Naive B cell (primary cell): ENCODE measurements at regions not wholly inside any gene's neighbourhood (a gene's known extent, or its start where the extent isn't known, plus 50 kb on each side); places are given as distances from the start of the nearest gene placed in this dataset.
"Not testable (repeated sequence)": the region's sequence is repeated elsewhere in the genome, so short reads cannot be mapped to it uniquely, and the experiment has no call there.

Experiments used
- ATAC-seq, 2 donors: fragments of 150-1000 bp; cut with Tn5 transposase; 2 replicates each; pipeline ENCODE4 v1.10.0; 2021; ENCODE audit warnings: low read depth in 2 of 2, mild to moderate bottlenecking in 2 of 2, moderate library complexity in 2 of 2
- DNase-seq: peaks from one replicate; pipeline ENCODE4 v3.0.0; 2022
- H3K27ac Mint-ChIP-seq, 6 donors: one replicate each; pipeline ENCODE4 v1.8.0; 2020 to 2022; ENCODE audit warnings: mild to moderate bottlenecking in 6 of 6, mixed read lengths in 6 of 6, moderate library complexity in 5 of 6, inconsistent platforms in 2 of 6
- H3K27me3 Mint-ChIP-seq, 3 donors: one replicate each; pipeline ENCODE4 v1.8.0; 2021 to 2022; ENCODE audit warnings: mixed read lengths in 3 of 3, mild to moderate bottlenecking in 1 of 3
- H3K36me3 Mint-ChIP-seq, 2 donors: one replicate each; pipeline ENCODE4 v1.8.0; 2020 to 2022; ENCODE audit warnings: mixed read lengths in 2 of 2, inconsistent platforms in 1 of 2, mild to moderate bottlenecking in 1 of 2
- H3K4me1 Mint-ChIP-seq, 3 donors: one replicate each; pipeline ENCODE4 v1.8.0; 2020 to 2022; ENCODE audit warnings: mixed read lengths in 3 of 3, inconsistent platforms in 1 of 3, mild to moderate bottlenecking in 1 of 3, moderate library complexity in 1 of 3
- H3K4me3 Mint-ChIP-seq, 8 donors: one replicate each; pipeline ENCODE4 v1.8.0; 2020 to 2022; ENCODE audit warnings: mild to moderate bottlenecking in 8 of 8, mixed read lengths in 8 of 8, moderate library complexity in 8 of 8, inconsistent platforms in 2 of 8
- H3K9me3 Mint-ChIP-seq, 7 donors: one replicate each; pipeline ENCODE4 v1.8.0; 2020 to 2022; ENCODE audit warnings: mixed read lengths in 7 of 7, mild to moderate bottlenecking in 5 of 7, inconsistent platforms in 2 of 7, moderate library complexity in 1 of 7

DNA sequence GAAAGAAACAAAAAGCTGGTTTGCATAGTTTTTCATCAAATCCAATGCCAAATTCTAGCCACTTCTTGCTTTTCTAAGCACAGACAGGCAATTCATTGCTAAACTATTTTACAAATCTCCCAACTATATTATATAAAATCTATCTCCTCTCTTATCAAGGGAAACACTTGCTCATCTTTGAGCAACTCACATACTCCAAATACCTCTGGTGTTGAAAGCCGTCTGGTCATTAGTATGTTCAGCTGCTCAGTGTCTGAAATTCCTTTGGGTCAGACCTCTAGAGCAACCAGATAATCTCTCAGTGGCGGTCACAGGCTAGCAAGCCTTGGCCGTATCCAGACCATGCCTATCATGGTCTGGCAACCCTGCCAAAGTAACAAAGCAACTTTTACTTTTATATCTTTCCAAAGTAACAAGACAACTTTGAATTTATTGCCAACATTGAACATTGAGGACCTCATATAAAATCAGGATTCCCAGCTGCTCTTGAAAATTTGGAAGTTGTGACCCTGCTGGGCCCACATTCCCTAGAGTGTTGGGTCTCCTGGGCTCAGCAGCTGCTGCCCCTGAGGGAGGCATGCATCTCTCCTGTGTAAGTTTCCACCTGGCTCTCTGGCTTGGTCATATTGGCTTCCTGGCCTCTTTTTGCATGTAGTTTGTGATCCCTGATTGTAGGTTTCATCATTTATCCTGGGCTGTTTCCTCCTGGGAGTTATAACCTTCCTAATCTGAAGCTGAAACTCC is 56.8 kb upstream of the LANCL2 start:
- DNase-seq = no peak
- Mint-ChIP-seq H3K4me1 (no peaks in the 10 kb centered on the region), H3K27ac (no peak overlapping the region), H3K4me3 (no peak overlapping the region), H3K27me3 (peaks cover 1 to 19% (median 18%) of the 10 kb centered on the region in 3 donors), H3K9me3 (peaks cover 0 to 17% (median 5%) of the 10 kb centered on the region in 7 donors), H3K36me3 (peaks cover 0 to 11% of the 10 kb centered on the region in 2 donors)
- ATAC-seq = no peak

GRCh38 chr7:55309040-55309991 is 55.8 kb upstream of the LANCL2 start:
- H3K4me1 Mint-ChIP-seq = no peaks in the 10 kb centered on the region
- no peak overlapping the region for H3K27ac Mint-ChIP-seq
- no peak for ATAC-seq
- DNase-seq = no peak
- peaks cover 0 to 11% of the 10 kb centered on the region in 2 donors for H3K36me3 Mint-ChIP-seq
- H3K27me3 Mint-ChIP-seq = peaks cover 0 to 19% (median 12%) of the 10 kb centered on the region in 3 donors
- peaks cover 0 to 17% (median 5%) of the 10 kb centered on the region in 7 donors for H3K9me3 Mint-ChIP-seq
- peak overlapping the region in 1 of 8 donors; percentile 54 for H3K4me3 Mint-ChIP-seq

DNA sequence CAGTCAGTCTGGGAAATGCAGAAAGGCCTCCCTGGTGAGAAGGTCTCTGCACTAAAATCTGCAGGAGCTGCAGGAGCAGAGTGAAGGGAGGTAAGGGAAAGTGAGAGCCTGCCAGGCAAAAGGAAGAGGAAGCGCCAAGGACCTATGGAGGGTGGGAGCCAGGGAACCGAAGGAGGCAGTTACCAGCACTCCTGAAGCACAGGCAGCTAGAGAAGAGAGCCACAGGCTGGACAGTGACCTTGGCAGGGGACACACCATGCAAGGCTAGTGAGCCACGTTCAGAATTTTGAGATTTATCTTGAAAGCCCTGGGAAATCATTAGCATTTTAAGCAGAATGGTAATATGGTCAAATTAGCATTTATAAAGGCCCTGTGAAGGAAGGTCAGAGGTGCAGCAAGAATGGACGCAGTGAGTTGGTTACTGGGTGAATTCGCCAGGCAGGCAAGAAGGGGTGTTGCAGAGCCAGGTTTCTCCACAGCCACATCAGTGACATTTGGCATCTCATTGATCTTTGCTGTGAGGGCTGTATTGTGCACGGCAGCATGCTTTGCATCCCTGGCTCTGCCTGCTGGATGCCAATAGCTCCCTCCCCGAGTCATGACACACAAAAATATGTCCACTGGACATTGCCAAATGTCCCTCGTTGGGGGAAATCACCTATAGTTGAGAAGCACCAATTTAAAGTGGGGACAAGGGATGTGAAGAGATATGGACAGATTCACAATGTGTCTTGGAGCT is 54.7 kb upstream of the LANCL2 start:
- Mint-ChIP-seq H3K27me3 (peaks cover 0 to 19% (median 11%) of the 10 kb centered on the region in 3 donors), H3K4me3 (no peak overlapping the region), H3K9me3 (peaks cover 0 to 17% (median 5%) of the 10 kb centered on the region in 7 donors), H3K36me3 (peaks cover 0 to 11% of the 10 kb centered on the region in 2 donors), H3K4me1 (no peaks in the 10 kb centered on the region), H3K27ac (no peak overlapping the region)
- no peak for DNase-seq
- no peak for ATAC-seq

GRCh38 chr7:55311892-55312291 is 53.2 kb upstream of the LANCL2 start:
- Mint-ChIP-seq H3K36me3 (peaks cover 0 to 11% of the 10 kb centered on the region in 2 donors), H3K27me3 (peaks cover 0 to 13% (median 5%) of the 10 kb centered on the region in 3 donors), H3K9me3 (peaks cover 0 to 17% (median 5%) of the 10 kb centered on the region in 7 donors)
- H3K4me1 Mint-ChIP-seq, DNase-seq, H3K27ac Mint-ChIP-seq, H3K4me3 Mint-ChIP-seq, ATAC-seq: not testable (repeated sequence)

DNA sequence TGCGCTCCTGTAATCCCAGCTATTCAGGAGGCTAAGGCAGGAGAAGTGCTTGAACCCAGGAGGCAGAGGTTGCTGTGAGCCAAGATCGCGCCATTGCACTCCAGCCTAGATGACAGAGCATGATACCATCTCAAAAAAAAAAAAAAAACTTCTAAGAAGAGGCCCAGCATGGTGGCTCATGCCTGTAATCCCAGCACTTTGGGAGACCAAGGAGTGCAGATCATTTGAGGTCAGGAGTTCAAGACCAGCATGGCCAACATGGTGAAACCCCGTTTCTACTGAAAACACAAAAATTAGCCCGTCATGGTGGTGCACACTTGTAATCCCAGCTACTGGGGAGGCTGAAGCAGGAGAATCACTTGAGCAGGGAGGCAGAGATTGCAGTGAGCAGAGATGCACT is 51.5 kb upstream of the LANCL2 start:
- H3K4me1 Mint-ChIP-seq, H3K27me3 Mint-ChIP-seq, ATAC-seq, DNase-seq, H3K27ac Mint-ChIP-seq, H3K4me3 Mint-ChIP-seq: not testable (repeated sequence)
- peaks cover 0 to 17% (median 5%) of the 10 kb centered on the region in 7 donors for H3K9me3 Mint-ChIP-seq
- peaks cover 0 to 11% of the 10 kb centered on the region in 2 donors for H3K36me3 Mint-ChIP-seq

- no peak for ATAC-seq
- Mint-ChIP-seq H3K4me3 (no peak overlapping the region), H3K27me3 (peaks cover 4 to 14% (median 12%) of the 10 kb centered on the region in 3 donors), H3K4me1 (no peaks in the 10 kb centered on the region), H3K36me3 (peaks cover 0 to 11% of the 10 kb centered on the region in 2 donors), H3K9me3 (peaks cover 0 to 17% (median 5%) of the 10 kb centered on the region in 7 donors), H3K27ac (no peak overlapping the region)
- no peak for DNase-seq
Measured at GRCh38 chr7:55314967-55315366, 50.2 kb upstream of the LANCL2 start.
